Adipocyte (in vitro differentiated cells): ENCODE measurements at regions not wholly inside any gene's neighbourhood (a gene's known extent, or its start where the extent isn't known, plus 50 kb on each side); places are given as distances from the start of the nearest gene placed in this dataset.

Source experiments
- DNase-seq: peaks from one replicate; pipeline ENCODE4 v3.0.0-alpha.2; 2015; ENCODE audit warnings: low read depth
- H3K27me3 ChIP-seq: replicated peaks from 2 replicates; pipeline ENCODE4 v1.7.0; 2013; ENCODE audit warnings: mild to moderate bottlenecking, low read length, moderate library complexity; ENCODE audit not compliant: control insufficient read depth, insufficient read depth
- H3K36me3 ChIP-seq: 2 replicates; pipeline ENCODE4 v1.7.0; 2013; ENCODE audit warnings: low read length, mild to moderate bottlenecking, moderate library complexity; ENCODE audit not compliant: control insufficient read depth, insufficient read depth, severe bottlenecking
- H3K4me1 ChIP-seq: 2 replicates; pipeline ENCODE4 v1.7.0; 2013; ENCODE audit warnings: mild to moderate bottlenecking, low read length, moderate library complexity; ENCODE audit not compliant: control insufficient read depth, insufficient read depth
- H3K4me3 ChIP-seq: 2 replicates; pipeline ENCODE4 v1.7.0; 2013; ENCODE audit warnings: mild to moderate bottlenecking, low read length, moderate library complexity
- H3K9ac ChIP-seq: 2 replicates; pipeline ENCODE4 v1.7.0; 2013; ENCODE audit warnings: mild to moderate bottlenecking, low read length, moderate library complexity
- H3K9me3 ChIP-seq: 2 replicates; pipeline ENCODE4 v1.7.0; 2013; ENCODE audit warnings: mild to moderate bottlenecking, low read length, moderate library complexity; ENCODE audit not compliant: control insufficient read depth

GRCh38 chr3:459311-459670 lies 262.7 kb downstream of the CHL1 start:
- Histone ChIP-seq H3K36me3 (no peaks in the 10 kb centered on the region), H3K27me3 (peaks cover 9% of the 10 kb centered on the region), H3K9ac (no peak overlapping the region), H3K4me3 (no peak overlapping the region), H3K9me3 (no peaks in the 10 kb centered on the region), H3K4me1 (peaks cover 8% of the 10 kb centered on the region)
- no peak for DNase-seq

GRCh38 chr3:461006-461405 lies 264.4 kb downstream of the CHL1 start:
- Histone ChIP-seq H3K36me3 (no peaks in the 10 kb centered on the region), H3K9me3 (no peaks in the 10 kb centered on the region)

GRCh38 chr3:462851-463250 lies 266.3 kb downstream of the CHL1 start:
- peaks cover 9% of the 10 kb centered on the region for H3K27me3 ChIP-seq
- DNase-seq: no peak
- no peak overlapping the region for H3K9ac ChIP-seq
- H3K36me3 ChIP-seq: no peaks in the 10 kb centered on the region
- H3K9me3 ChIP-seq: no peaks in the 10 kb centered on the region
- peaks cover 8% of the 10 kb centered on the region for H3K4me1 ChIP-seq
- no peak overlapping the region for H3K4me3 ChIP-seq

More at GRCh38 chr3:461006-461405, 264.4 kb downstream of the CHL1 start:
- Histone ChIP-seq H3K9ac (no peak overlapping the region), H3K27me3 (peaks cover 9% of the 10 kb centered on the region), H3K4me3 (no peak overlapping the region), H3K4me1 (peaks cover 8% of the 10 kb centered on the region)
- DNase-seq: no peak

GRCh38 chr3:463252-464192 lies 267.0 kb downstream of the CHL1 start:
- Histone ChIP-seq H3K4me1 (peaks cover 8% of the 10 kb centered on the region), H3K27me3 (peaks cover 6% of the 10 kb centered on the region), H3K9ac (no peak overlapping the region), H3K4me3 (no peak overlapping the region), H3K9me3 (no peaks in the 10 kb centered on the region), H3K36me3 (no peaks in the 10 kb centered on the region)
- no peak for DNase-seq

- Histone ChIP-seq H3K9me3 (no peaks in the 10 kb centered on the region), H3K4me1 (peaks cover 8% of the 10 kb centered on the region), H3K36me3 (no peaks in the 10 kb centered on the region), H3K9ac (no peak overlapping the region), H3K4me3 (no peak overlapping the region), H3K27me3 (no peaks in the 10 kb centered on the region)
- DNase-seq: no peak
Measured at GRCh38 chr3:464255-464654, 267.7 kb downstream of the CHL1 start.

GRCh38 chr3:468172-468571 lies 271.6 kb downstream of the CHL1 start:
- H3K9me3 ChIP-seq: peaks cover 3% of the 10 kb centered on the region
- H3K4me3 ChIP-seq: no peak overlapping the region
- DNase-seq: no peak
- no peaks in the 10 kb centered on the region for H3K27me3 ChIP-seq
- peaks cover 11% of the 10 kb centered on the region for H3K4me1 ChIP-seq
- no peaks in the 10 kb centered on the region for H3K36me3 ChIP-seq
- H3K9ac ChIP-seq: no peak overlapping the region

GRCh38 chr3:473033-473800 lies 276.7 kb downstream of the CHL1 start:
- no peak for DNase-seq
- peaks cover 4% of the 10 kb centered on the region for H3K9me3 ChIP-seq
- H3K4me1 ChIP-seq: peaks cover 19% of the 10 kb centered on the region
- no peaks in the 10 kb centered on the region for H3K36me3 ChIP-seq
- peak overlapping the region; percentile 37 for H3K9ac ChIP-seq
- no peaks in the 10 kb centered on the region for H3K27me3 ChIP-seq
- H3K4me3 ChIP-seq: no peak overlapping the region

- no peak for DNase-seq
- H3K4me1 ChIP-seq: peaks cover 19% of the 10 kb centered on the region
- H3K36me3 ChIP-seq: no peaks in the 10 kb centered on the region
- H3K9ac ChIP-seq: no peak overlapping the region
- H3K9me3 ChIP-seq: peaks cover 9% of the 10 kb centered on the region
- H3K27me3 ChIP-seq: no peaks in the 10 kb centered on the region
- no peak overlapping the region for H3K4me3 ChIP-seq
Measured at GRCh38 chr3:474828-475227, 278.3 kb downstream of the CHL1 start.

GRCh38 chr3:480070-480469 lies 283.5 kb downstream of the CHL1 start:
- Histone ChIP-seq H3K9me3 (peaks cover 6% of the 10 kb centered on the region), H3K9ac (no peak overlapping the region), H3K27me3 (no peaks in the 10 kb centered on the region), H3K36me3 (no peaks in the 10 kb centered on the region), H3K4me3 (no peak overlapping the region), H3K4me1 (peaks cover 14% of the 10 kb centered on the region)
- DNase-seq: no peak

GRCh38 chr3:481111-481510 lies 284.5 kb downstream of the CHL1 start:
- no peak overlapping the region for H3K4me3 ChIP-seq
- DNase-seq: no peak
- H3K36me3 ChIP-seq: no peaks in the 10 kb centered on the region
- H3K9me3 ChIP-seq: peaks cover 6% of the 10 kb centered on the region
- peaks cover 14% of the 10 kb centered on the region for H3K4me1 ChIP-seq
- H3K9ac ChIP-seq: no peak overlapping the region
- H3K27me3 ChIP-seq: no peaks in the 10 kb centered on the region

GRCh38 chr3:481680-482079 lies 285.1 kb downstream of the CHL1 start:
- no peaks in the 10 kb centered on the region for H3K27me3 ChIP-seq
- peaks cover 14% of the 10 kb centered on the region for H3K4me1 ChIP-seq
- H3K9ac ChIP-seq: no peak overlapping the region
- H3K36me3 ChIP-seq: no peaks in the 10 kb centered on the region
- H3K4me3 ChIP-seq: no peak overlapping the region
- DNase-seq: no peak
- peaks cover 6% of the 10 kb centered on the region for H3K9me3 ChIP-seq
